ENCODE measurements at regions not wholly inside any gene's neighbourhood (a gene's known extent, or its start where the extent isn't known, plus 50 kb on each side); places are given as distances from the start of the nearest gene placed in this dataset.

- Histone ChIP-seq H3K36me3 (no peaks in the 10 kb centered on the region), H3K4me1 (no peaks in the 10 kb centered on the region), H3K27me3 (ENCODE audit: low read depth) (no peaks in the 10 kb centered on the region), H3K4me3 (no peak overlapping the region), H3K9me3 (no peaks in the 10 kb centered on the region), H3K27ac (no peak overlapping the region)
- ATAC-seq, result no peak
- intact Hi-C loops (cut with DNase I), result no loop called here
- TF ChIP-seq, protein P1, sequence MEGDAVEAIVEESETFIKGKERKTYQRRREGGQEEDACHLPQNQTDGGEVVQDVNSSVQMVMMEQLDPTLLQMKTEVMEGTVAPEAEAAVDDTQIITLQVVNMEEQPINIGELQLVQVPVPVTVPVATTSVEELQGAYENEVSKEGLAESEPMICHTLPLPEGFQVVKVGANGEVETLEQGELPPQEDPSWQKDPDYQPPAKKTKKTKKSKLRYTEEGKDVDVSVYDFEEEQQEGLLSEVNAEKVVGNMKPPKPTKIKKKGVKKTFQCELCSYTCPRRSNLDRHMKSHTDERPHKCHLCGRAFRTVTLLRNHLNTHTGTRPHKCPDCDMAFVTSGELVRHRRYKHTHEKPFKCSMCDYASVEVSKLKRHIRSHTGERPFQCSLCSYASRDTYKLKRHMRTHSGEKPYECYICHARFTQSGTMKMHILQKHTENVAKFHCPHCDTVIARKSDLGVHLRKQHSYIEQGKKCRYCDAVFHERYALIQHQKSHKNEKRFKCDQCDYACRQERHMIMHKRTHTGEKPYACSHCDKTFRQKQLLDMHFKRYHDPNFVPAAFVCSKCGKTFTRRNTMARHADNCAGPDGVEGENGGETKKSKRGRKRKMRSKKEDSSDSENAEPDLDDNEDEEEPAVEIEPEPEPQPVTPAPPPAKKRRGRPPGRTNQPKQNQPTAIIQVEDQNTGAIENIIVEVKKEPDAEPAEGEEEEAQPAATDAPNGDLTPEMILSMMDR (IDR thresholded peaks at IDR 0.05), result no peak
- DNase-seq, result no peak
These were observed 1081.6 kb upstream of the ACO1 start for GRCh38 chr9:31302620-31303418.

GRCh38 chr9:31304576-31304975 is 1079.9 kb upstream of the ACO1 start:
- peak in 1 of 2 donors; percentile 31 for ATAC-seq
- intact Hi-C loops (cut with DNase I), result no loop called here
- TF ChIP-seq, protein P1 (IDR thresholded peaks at IDR 0.05), result no peak
- no peaks in the 10 kb centered on the region for H3K4me1 ChIP-seq
- no peaks in the 10 kb centered on the region for H3K9me3 ChIP-seq
- H3K4me3 ChIP-seq, result no peak overlapping the region
- no peaks in the 10 kb centered on the region for H3K36me3 ChIP-seq
- no peak overlapping the region for H3K27ac ChIP-seq
- DNase-seq, result no peak
- H3K27me3 ChIP-seq (ENCODE audit: low read depth), result no peaks in the 10 kb centered on the region

- TF ChIP-seq, protein P1 (IDR thresholded peaks at IDR 0.05), result no peak
- DNase-seq (no peak), ATAC-seq (no peak)
- Histone ChIP-seq H3K36me3 (no peaks in the 10 kb centered on the region), H3K27ac (no peak overlapping the region), H3K27me3 (ENCODE audit: low read depth) (no peaks in the 10 kb centered on the region), H3K9me3 (no peaks in the 10 kb centered on the region), H3K4me1 (no peaks in the 10 kb centered on the region), H3K4me3 (no peak overlapping the region)
- intact Hi-C loops (cut with DNase I), result no loop called here
These were observed 1070.2 kb upstream of the ACO1 start for GRCh38 chr9:31314241-31314640.

DNA sequence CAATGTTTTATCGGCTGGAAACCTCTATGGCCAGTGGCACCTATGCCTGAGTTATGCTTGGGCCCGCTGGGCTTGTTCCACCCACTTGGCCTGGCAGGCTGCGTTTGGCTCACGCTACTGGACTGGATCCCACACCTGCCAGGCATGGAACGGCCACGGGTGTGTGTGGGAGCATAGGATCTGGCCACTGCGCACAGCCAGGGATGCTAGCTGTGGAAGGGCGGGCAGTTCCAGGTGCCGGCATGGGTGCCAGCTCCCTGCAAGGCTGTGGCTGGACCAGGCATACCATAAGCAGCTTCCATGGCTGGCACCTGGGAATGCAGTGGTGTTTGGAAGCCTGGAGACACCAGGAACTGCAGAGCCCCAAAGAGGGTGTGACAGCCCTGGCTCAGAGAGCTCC is 1063.9 kb upstream of the ACO1 start:
- Histone ChIP-seq H3K9me3 (no peaks in the 10 kb centered on the region), H3K4me3 (no peak overlapping the region), H3K27me3 (ENCODE audit: low read depth) (no peaks in the 10 kb centered on the region), H3K27ac (no peak overlapping the region), H3K36me3 (no peaks in the 10 kb centered on the region), H3K4me1 (no peaks in the 10 kb centered on the region)
- ATAC-seq (no peak), DNase-seq (no peak)
- TF ChIP-seq, protein P1 (IDR thresholded peaks at IDR 0.05), result no peak
- intact Hi-C loops (cut with DNase I), result no loop called here

DNA sequence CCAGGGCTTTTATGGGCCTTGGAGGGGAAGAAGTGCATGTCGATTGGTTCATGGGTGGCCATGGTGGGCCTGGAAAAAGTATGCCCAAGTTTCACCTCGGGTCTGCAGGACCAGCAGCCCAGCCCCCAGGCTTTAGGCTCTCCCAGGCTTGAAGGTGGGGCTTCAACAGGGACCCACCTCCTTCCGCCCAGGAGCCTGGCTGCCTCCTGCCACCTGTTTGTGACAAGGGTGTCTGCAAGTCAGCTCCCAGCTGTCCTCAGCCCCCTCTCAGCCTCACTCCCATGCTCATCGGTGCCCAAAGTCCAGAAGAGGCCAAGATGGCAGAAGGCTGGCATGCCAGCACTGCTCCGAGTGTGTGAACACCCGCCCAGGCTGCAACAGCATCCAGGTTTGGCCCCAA is 1063.2 kb upstream of the ACO1 start:
- H3K27ac ChIP-seq, result no peak overlapping the region
- DNase-seq (no peak), ATAC-seq (no peak)
- H3K4me1 ChIP-seq, result no peaks in the 10 kb centered on the region
- H3K4me3 ChIP-seq, result no peak overlapping the region
- TF ChIP-seq, protein P1 (IDR thresholded peaks at IDR 0.05), result no peak
- intact Hi-C loops (cut with DNase I), result no loop called here
- no peaks in the 10 kb centered on the region for H3K9me3 ChIP-seq
- no peaks in the 10 kb centered on the region for H3K27me3 ChIP-seq (ENCODE audit: low read depth)
- H3K36me3 ChIP-seq, result no peaks in the 10 kb centered on the region
